ENCODE measurements at regions not wholly inside any gene's neighbourhood (a gene's known extent, or its start where the extent isn't known, plus 50 kb on each side); places are given as distances from the start of the nearest gene placed in this dataset.

DNA sequence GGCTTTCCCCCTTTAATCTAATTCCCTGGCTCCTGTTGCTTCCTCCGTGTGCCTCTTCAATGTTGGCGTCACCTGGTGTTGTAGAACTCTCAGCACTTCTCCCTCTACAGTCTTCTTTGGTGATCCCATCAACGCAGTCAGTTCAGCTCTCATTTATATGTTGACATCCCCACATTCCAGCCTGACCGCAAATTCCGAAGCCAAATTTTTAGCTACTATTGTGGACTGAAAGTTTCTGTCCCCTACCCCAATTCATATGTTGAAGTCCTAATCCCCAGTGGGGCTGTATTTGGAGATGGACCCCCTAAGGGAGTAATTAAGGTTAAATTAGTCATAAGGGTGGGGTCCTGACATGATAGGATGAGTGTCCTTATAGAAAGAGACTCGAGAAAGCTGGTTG lies 210.6 kb upstream of the ADAMTSL1 start:
- TF ChIP-seq, protein P1, sequence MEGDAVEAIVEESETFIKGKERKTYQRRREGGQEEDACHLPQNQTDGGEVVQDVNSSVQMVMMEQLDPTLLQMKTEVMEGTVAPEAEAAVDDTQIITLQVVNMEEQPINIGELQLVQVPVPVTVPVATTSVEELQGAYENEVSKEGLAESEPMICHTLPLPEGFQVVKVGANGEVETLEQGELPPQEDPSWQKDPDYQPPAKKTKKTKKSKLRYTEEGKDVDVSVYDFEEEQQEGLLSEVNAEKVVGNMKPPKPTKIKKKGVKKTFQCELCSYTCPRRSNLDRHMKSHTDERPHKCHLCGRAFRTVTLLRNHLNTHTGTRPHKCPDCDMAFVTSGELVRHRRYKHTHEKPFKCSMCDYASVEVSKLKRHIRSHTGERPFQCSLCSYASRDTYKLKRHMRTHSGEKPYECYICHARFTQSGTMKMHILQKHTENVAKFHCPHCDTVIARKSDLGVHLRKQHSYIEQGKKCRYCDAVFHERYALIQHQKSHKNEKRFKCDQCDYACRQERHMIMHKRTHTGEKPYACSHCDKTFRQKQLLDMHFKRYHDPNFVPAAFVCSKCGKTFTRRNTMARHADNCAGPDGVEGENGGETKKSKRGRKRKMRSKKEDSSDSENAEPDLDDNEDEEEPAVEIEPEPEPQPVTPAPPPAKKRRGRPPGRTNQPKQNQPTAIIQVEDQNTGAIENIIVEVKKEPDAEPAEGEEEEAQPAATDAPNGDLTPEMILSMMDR (IDR thresholded peaks at IDR 0.05; ENCODE audit: low read depth, low read length, poor library complexity, severe bottlenecking) = no peak
- TF ChIP-seq EZH2phosphoT487 (IDR thresholded peaks at IDR 0.05; ENCODE audit: borderline replicate concordance, low read length) = no peak

Data from DOHH2 (cell line).